ENCODE measurements at regions not wholly inside any gene's neighbourhood (a gene's known extent, or its start where the extent isn't known, plus 50 kb on each side); places are given as distances from the start of the nearest gene placed in this dataset.

GRCh38 chr18:10197097-10197496, 257.3 kb upstream of the APCDD1 start:
- in situ Hi-C loops (cut with MboI; ENCODE audit: low sequenced_read_pairs) (no loop called here), intact Hi-C loops (cut with micrococcal nuclease) (no loop called here), dilution Hi-C loops (cut with HindIII; ENCODE audit: low sequenced_read_pairs, unreplicated experiment) (no loop called here)
- Histone ChIP-seq H2BK15ac (ENCODE audit: low read depth, low read length) (no peak overlapping the region), H3K4me3 (ENCODE audit: insufficient read depth, low read depth, low read length) (no peak overlapping the region), H3K27me3 (ENCODE audit: control insufficient read depth, insufficient read depth, low read length) (peaks cover 3% of the 10 kb centered on the region; the same call in 1 of the 2 replicates), H4K8ac (ENCODE audit: low read depth in 2 of 2, low read length in 2 of 2) (no peak overlapping the region), H2BK5ac (ENCODE audit: low read depth, low read length, poor library complexity, severe bottlenecking) (no peak overlapping the region), H3K23ac (ENCODE audit: low read depth, low read length) (no peak overlapping the region), H4K20me1 (ENCODE audit: insufficient read depth, low read length) (no peaks in the 10 kb centered on the region), H4K5ac (ENCODE audit: low read depth, low read length) (no peak overlapping the region), H3K4me2 (ENCODE audit: low read depth, low read length) (no peak overlapping the region), H2AK5ac (ENCODE audit: low read depth, low read length) (no peak overlapping the region), H3K18ac (ENCODE audit: low read depth, low read length) (no peak overlapping the region), H2AFZ (replicated peaks; ENCODE audit: low read length, poor library complexity) (no peak overlapping the region), H2BK20ac (ENCODE audit: low read depth, low read length) (no peak overlapping the region), H3K56ac (ENCODE audit: extremely low read depth, insufficient read depth, low read length) (no peak overlapping the region), H4K91ac (ENCODE audit: insufficient read depth, low read depth, low read length) (no peak overlapping the region), H2AK9ac (replicated peaks; ENCODE audit: low read depth, low read length, poor library complexity) (no peak overlapping the region), H3K4me1 (ENCODE audit: control insufficient read depth, insufficient read depth, low read length) (no peaks in the 10 kb centered on the region), H3K27ac (ENCODE audit: insufficient read depth, low read length) (no peak overlapping the region), H3K79me1 (ENCODE audit: low read depth in 1 of 2, low read length in 2 of 2) (no peaks in the 10 kb centered on the region), H3K9me3 (ENCODE audit: control insufficient read depth, insufficient read depth, low read length) (no peaks in the 10 kb centered on the region), H2BK120ac (ENCODE audit: low read depth, low read length) (no peak overlapping the region), H3K9ac (ENCODE audit: low read depth, low read length) (no peak overlapping the region), H3K4ac (ENCODE audit: low read depth, low read length) (no peak overlapping the region), H3K14ac (replicated peaks; ENCODE audit: low read depth, low read length) (no peak overlapping the region), H3K36me3 (ENCODE audit: control insufficient read depth, insufficient read depth, low read length) (no peaks in the 10 kb centered on the region), H3K9me1 (ENCODE audit: insufficient read depth, low read length) (no peaks in the 10 kb centered on the region; the same call in 1 of the 2 replicates)
- no TSS peak for BruUV-seq (replicated peaks)
- ChIA-PET CTCF (no interaction called here), POLR2A (ENCODE audit: unreplicated experiment) (no interaction called here)
- ATAC-seq (ENCODE audit: low read depth): no peak
- TF ChIP-seq MAZ (IDR thresholded peaks at IDR 0.05; ENCODE audit: borderline replicate concordance, low read depth, low read length) (no peak), CHD1 (IDR thresholded peaks at IDR 0.05; ENCODE audit: low read depth, low read length) (no peak), FOS (IDR thresholded peaks at IDR 0.05; ENCODE audit: low read depth, low read length) (no peak), RAD21 (IDR thresholded peaks at IDR 0.05; ENCODE audit: low read length) (no peak)
- no peak for DNase-seq
- 90% methylated on average over 2 of the region's 12 CpGs; no CpG with 5 or more reads in 1 of the 2 experiments for WGBS, 2 experiments (ENCODE audit: extremely low coverage in 2 of 2, insufficient read length in 1 of 2)

Data from IMR-90 (cell line).